ENCODE measurements at regions not wholly inside any gene's neighbourhood (a gene's known extent, or its start where the extent isn't known, plus 50 kb on each side); places are given as distances from the start of the nearest gene placed in this dataset.

DNA sequence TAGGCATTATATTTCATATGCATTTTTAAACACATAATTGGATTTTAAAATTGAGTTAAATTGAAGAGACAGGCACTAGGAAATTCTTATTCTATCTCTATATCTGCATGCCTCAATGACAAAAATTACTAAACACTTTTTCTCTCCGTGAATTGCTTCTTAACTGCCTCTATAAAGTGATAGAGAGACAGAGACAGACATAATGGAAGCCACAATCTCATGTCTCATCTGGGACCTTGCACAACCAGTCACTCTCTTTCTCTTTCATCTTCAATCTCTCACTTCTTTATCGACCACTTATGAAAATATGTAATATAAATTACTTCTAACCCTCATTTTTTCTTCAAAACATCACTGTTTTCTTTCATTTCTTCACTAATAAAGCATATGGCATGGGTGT, 238.9 kb upstream of the ZNF804A start:
- no peak overlapping the region for H3K9ac ChIP-seq (replicated peaks; ENCODE audit: extremely low read depth, insufficient read depth, low read length)
- H3K4me3 ChIP-seq (replicated peaks in 1 of 3; ENCODE audit: insufficient read depth in 1 of 3, low read depth in 1 of 3, low read length in 3 of 3), result no peak overlapping the region
- H4K20me1 ChIP-seq (replicated peaks; ENCODE audit: control insufficient read depth, extremely low read depth, insufficient read depth, low read length), result no peaks in the 10 kb centered on the region
- CTCF ChIA-PET, result no interaction called here
- H2AFZ ChIP-seq (ENCODE audit: low read depth, low read length), result no peak overlapping the region
- H3K4me1 ChIP-seq (ENCODE audit: control insufficient read depth, extremely low read depth, insufficient read depth, low read length), result no peaks in the 10 kb centered on the region
- no peak overlapping the region for H3K27ac ChIP-seq (ENCODE audit: insufficient read depth, low read depth, low read length)
- no TSS peak for BruUV-seq (replicated peaks)
- no peaks in the 10 kb centered on the region for H3K9me3 ChIP-seq (replicated peaks; ENCODE audit: control insufficient read depth, insufficient read depth, low read length)
- no peak overlapping the region for H3K4me2 ChIP-seq (ENCODE audit: insufficient read depth, low read length)
- dilution Hi-C loops (cut with MboI; ENCODE audit: extremely low pct_ligation_motif_present, low sequenced_read_pairs), result no loop called here
- DNase-seq (ENCODE audit: low read depth, low spot score) (no peak), FAIRE-seq (no peak)
- H3K9me1 ChIP-seq (replicated peaks; ENCODE audit: control insufficient read depth, extremely low read depth, insufficient read depth, low read length), result no peaks in the 10 kb centered on the region
- no peaks in the 10 kb centered on the region for H3K36me3 ChIP-seq (ENCODE audit: control insufficient read depth in 2 of 2, extremely low read depth in 1 of 2, insufficient read depth in 2 of 2, low read length in 2 of 2)
- intact Hi-C loops (cut with micrococcal nuclease), result no loop called here
- no peaks in the 10 kb centered on the region for H3K27me3 ChIP-seq (ENCODE audit: control insufficient read depth in 2 of 2, insufficient read depth in 2 of 2, low read length in 2 of 2)
- TF ChIP-seq, protein P1, sequence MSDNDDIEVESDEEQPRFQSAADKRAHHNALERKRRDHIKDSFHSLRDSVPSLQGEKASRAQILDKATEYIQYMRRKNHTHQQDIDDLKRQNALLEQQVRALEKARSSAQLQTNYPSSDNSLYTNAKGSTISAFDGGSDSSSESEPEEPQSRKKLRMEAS (IDR thresholded peaks at IDR 0.05; ENCODE audit: insufficient read depth, insufficient read length), result no peak
- TF ChIP-seq, protein P2, sequence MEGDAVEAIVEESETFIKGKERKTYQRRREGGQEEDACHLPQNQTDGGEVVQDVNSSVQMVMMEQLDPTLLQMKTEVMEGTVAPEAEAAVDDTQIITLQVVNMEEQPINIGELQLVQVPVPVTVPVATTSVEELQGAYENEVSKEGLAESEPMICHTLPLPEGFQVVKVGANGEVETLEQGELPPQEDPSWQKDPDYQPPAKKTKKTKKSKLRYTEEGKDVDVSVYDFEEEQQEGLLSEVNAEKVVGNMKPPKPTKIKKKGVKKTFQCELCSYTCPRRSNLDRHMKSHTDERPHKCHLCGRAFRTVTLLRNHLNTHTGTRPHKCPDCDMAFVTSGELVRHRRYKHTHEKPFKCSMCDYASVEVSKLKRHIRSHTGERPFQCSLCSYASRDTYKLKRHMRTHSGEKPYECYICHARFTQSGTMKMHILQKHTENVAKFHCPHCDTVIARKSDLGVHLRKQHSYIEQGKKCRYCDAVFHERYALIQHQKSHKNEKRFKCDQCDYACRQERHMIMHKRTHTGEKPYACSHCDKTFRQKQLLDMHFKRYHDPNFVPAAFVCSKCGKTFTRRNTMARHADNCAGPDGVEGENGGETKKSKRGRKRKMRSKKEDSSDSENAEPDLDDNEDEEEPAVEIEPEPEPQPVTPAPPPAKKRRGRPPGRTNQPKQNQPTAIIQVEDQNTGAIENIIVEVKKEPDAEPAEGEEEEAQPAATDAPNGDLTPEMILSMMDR (IDR thresholded peaks at IDR 0.05; ENCODE audit: extremely low read depth in 1 of 2, insufficient read depth in 1 of 2, low read depth in 1 of 2, low read length in 2 of 2), result no peak
- TF ChIP-seq JUN (IDR thresholded peaks at IDR 0.05; ENCODE audit: borderline replicate concordance, insufficient read depth, insufficient read length, low read depth) (no peak), POLR2A (IDR thresholded peaks at IDR 0.05; ENCODE audit: low read depth, low read length) (no peak), FOS (IDR thresholded peaks at IDR 0.05; ENCODE audit: borderline replicate concordance, insufficient read depth, low read length) (no peak), MYC (IDR thresholded peaks at IDR 0.05; ENCODE audit: low read depth, low read length) (no peak), GATA2 (IDR thresholded peaks at IDR 0.05; ENCODE audit: insufficient read depth, insufficient read length, low read depth, low read length) (no peak), EZH2 (IDR thresholded peaks at IDR 0.05; ENCODE audit: borderline replicate concordance, low read depth, low read length, severe bottlenecking) (no peak), POLR2AphosphoS5 (IDR thresholded peaks at IDR 0.05; ENCODE audit: insufficient read depth, low read depth, low read length) (no peak)
- POLR2A ChIA-PET, result no interaction called here
- no peaks in the 10 kb centered on the region for H3K79me2 ChIP-seq (ENCODE audit: control insufficient read depth, insufficient read depth, low read length)

Measured in endothelial cell of umbilical vein (primary cell).